NCI-H460 (cell line): ENCODE measurements at regions not wholly inside any gene's neighbourhood (a gene's known extent, or its start where the extent isn't known, plus 50 kb on each side); places are given as distances from the start of the nearest gene placed in this dataset.
"Not testable (repeated sequence)": the region's sequence is repeated elsewhere in the genome, so short reads cannot be mapped to it uniquely, and the experiment has no call there.

Source experiments
- DNase-seq: peaks from one replicate; pipeline ENCODE4 v3.0.0-alpha.2; 2016; ENCODE audit warnings: low read depth; ENCODE audit errors: extremely low read depth

GRCh38 chr4:26163425-26164362, 157.1 kb upstream of the RBPJ start:
- no peak for DNase-seq

- no peak for DNase-seq
These were observed 149.3 kb upstream of the RBPJ start for GRCh38 chr4:26171501-26171900.

- no peak for DNase-seq
These were observed 148.9 kb upstream of the RBPJ start for GRCh38 chr4:26171941-26172340.

- DNase-seq = no peak
These were observed 147.2 kb upstream of the RBPJ start for GRCh38 chr4:26173619-26174018.

- DNase-seq = no peak
These were observed 146.8 kb upstream of the RBPJ start for GRCh38 chr4:26174027-26174426.

GRCh38 chr4:26175006-26175786, 145.6 kb upstream of the RBPJ start:
- DNase-seq = no peak

- DNase-seq = no peak
These were observed 144.8 kb upstream of the RBPJ start for GRCh38 chr4:26175905-26176470.

GRCh38 chr4:26176598-26177149, 144.1 kb upstream of the RBPJ start:
- no peak for DNase-seq

GRCh38 chr4:26178854-26179253, 142.0 kb upstream of the RBPJ start:
- no peak for DNase-seq

GRCh38 chr4:26179316-26179760, 141.5 kb upstream of the RBPJ start:
- DNase-seq = no peak

GRCh38 chr4:26181616-26182015, 139.2 kb upstream of the RBPJ start:
- no peak for DNase-seq

GRCh38 chr4:26183017-26183416, 137.8 kb upstream of the RBPJ start:
- DNase-seq = no peak

- no peak for DNase-seq
These were observed 135.4 kb upstream of the RBPJ start for GRCh38 chr4:26185436-26185835.

- DNase-seq = no peak
These were observed 129.5 kb upstream of the RBPJ start for GRCh38 chr4:26191353-26191752.

- DNase-seq = no peak
These were observed 127.6 kb upstream of the RBPJ start for GRCh38 chr4:26192899-26193869.

- DNase-seq = no peak
These were observed 126.0 kb upstream of the RBPJ start for GRCh38 chr4:26194764-26195163.

GRCh38 chr4:26196567-26196966, 124.2 kb upstream of the RBPJ start:
- no peak for DNase-seq

GRCh38 chr4:26197018-26197779, 123.6 kb upstream of the RBPJ start:
- DNase-seq = peak; percentile 33

GRCh38 chr4:26198931-26199330, 121.9 kb upstream of the RBPJ start:
- DNase-seq = not testable (repeated sequence)
